ENCODE measurements at regions not wholly inside any gene's neighbourhood (a gene's known extent, or its start where the extent isn't known, plus 50 kb on each side); places are given as distances from the start of the nearest gene placed in this dataset.

- no peak for TF ChIP-seq E2F6 (IDR thresholded peaks at IDR 0.05; ENCODE audit: borderline replicate concordance in 1 of 2, extremely low read depth in 1 of 2, insufficient read depth in 1 of 2, insufficient read length in 1 of 2, low read depth in 1 of 2, low read length in 1 of 2, poor library complexity in 1 of 2, severe bottlenecking in 1 of 2)
- no peak for TF ChIP-seq NFYB (IDR thresholded peaks at IDR 0.05; ENCODE audit: extremely low read depth, insufficient read length)
- TF ChIP-seq PHTF2 (CRISPR knock-in tag; IDR thresholded peaks at IDR 0.05) = no peak
These were observed 58.6 kb upstream of the MANEA start (continued) for GRCh38 chr6:95518630-95519227.

- no peaks in the 10 kb centered on the region for H3K9me3 ChIP-seq (replicated peaks; ENCODE audit: control insufficient read depth, insufficient read depth, low read depth, low read length)
- H3K79me2 ChIP-seq (ENCODE audit: control insufficient read depth, insufficient read depth, low read length) = peaks cover 6% of the 10 kb centered on the region; the same call in 2 of the 3 replicates
- H3K9ac ChIP-seq (ENCODE audit: insufficient read depth in 1 of 2, low read depth in 2 of 2, low read length in 2 of 2) = peak overlapping the region; percentile 70 to 93
- FAIRE-seq (peak; percentile 98), ATAC-seq (peak; percentile 96), DNase-seq (ENCODE audit: extremely low read depth in 1 of 4, low spot score in 3 of 4) (peak; percentile 53 to 97 (median 66))
- in situ Hi-C loops (cut with MboI) = no loop called here
- ChIA-PET CTCF (ENCODE audit: low intra/inter-chr PET ratio) (no interaction called here), POLR2A (interaction anchor here (0.6 to 1.9 kb wide), 5 partner anchors 19 to 62 kb away, joined by 3 to 9 read pairs (median 3); partner anchors contain the start of gene MANEA)
- no peaks in the 10 kb centered on the region for H4K20me1 ChIP-seq (replicated peaks; ENCODE audit: control insufficient read depth, insufficient read depth, low read length)
- H3K4me1 ChIP-seq (replicated peaks in 1 of 2; ENCODE audit: control insufficient read depth in 2 of 2, insufficient read depth in 2 of 2, low read length in 2 of 2) = peaks cover 6 to 12% of the 10 kb centered on the region in 2 experiments; a peak in 4 of 5 replicates
- peak overlapping the region; percentile 90 for H3K27ac ChIP-seq (ENCODE audit: extremely low read depth, low read depth, low read length)
- no peaks in the 10 kb centered on the region for H3K27me3 ChIP-seq (ENCODE audit: control insufficient read depth in 2 of 2, insufficient read depth in 2 of 2, low read length in 2 of 2)
- no peaks in the 10 kb centered on the region for H3K36me3 ChIP-seq (ENCODE audit: control insufficient read depth, insufficient read depth, low read length)
- no peaks in the 10 kb centered on the region for H3K9me1 ChIP-seq (ENCODE audit: control insufficient read depth, insufficient read depth, low read length)
- WGBS (ENCODE audit: insufficient coverage, low coverage, missing lambda C conversion rate) = 9% methylated on average over 25 of the region's 28 CpGs
- intact Hi-C loops (cut with micrococcal nuclease) = loop anchor here (1.0 to 10.0 kb wide), 3 partner anchors 57 to 1405 kb away; partner anchors contain the start of genes KLHL32 and UFL1
- peak overlapping the region; percentile 84 for H2AFZ ChIP-seq (ENCODE audit: low read depth, low read length)
- BruUV-seq (replicated peaks) = TSS peak; percentile 90
- peak overlapping the region; percentile 60 for H3K4me3 ChIP-seq
- H3K4me2 ChIP-seq (ENCODE audit: insufficient read depth, low read length) = peak overlapping the region; percentile 97
- no peak for TF ChIP-seq ZNF140 (CRISPR knock-in tag; IDR thresholded peaks at IDR 0.05)
- no peak for TF ChIP-seq SIN3B (IDR thresholded peaks at IDR 0.05; ENCODE audit: low read depth)
- peak; percentile 16 to 37; a peak in 1 of 4 replicates for TF ChIP-seq SIN3A (IDR thresholded peaks at IDR 0.05; ENCODE audit: borderline replicate concordance in 2 of 2, control insufficient read depth in 1 of 2, low read depth in 2 of 2, low read length in 2 of 2)
- TF ChIP-seq THAP7 (CRISPR knock-in tag; IDR thresholded peaks at IDR 0.05) = no peak
- TF ChIP-seq PYGO2 (tag; IDR thresholded peaks at IDR 0.05) = no peak
- TF ChIP-seq ZNF282 (CRISPR knock-in tag; IDR thresholded peaks at IDR 0.05) = no peak
- TF ChIP-seq HMBOX1 (IDR thresholded peaks at IDR 0.05) = no peak
- TF ChIP-seq SPI1 (IDR thresholded peaks at IDR 0.05; ENCODE audit: borderline replicate concordance, low read depth, low read length) = peak; percentile 99
- TF ChIP-seq RBM17 (IDR thresholded peaks at IDR 0.05; ENCODE audit: borderline replicate concordance, low read depth, low read length) = no peak
- no peak for TF ChIP-seq KLF16 (IDR thresholded peaks at IDR 0.05)
- no peak for TF ChIP-seq SMARCE1 (IDR thresholded peaks at IDR 0.05)
- no peak for TF ChIP-seq ZNF212 (CRISPR knock-in tag; IDR thresholded peaks at IDR 0.05)
- TF ChIP-seq RB1 (IDR thresholded peaks at IDR 0.05; ENCODE audit: low read depth) = peak; percentile 11; the same call in 1 of the 2 replicates
These were observed 57.9 kb upstream of the MANEA start for GRCh38 chr6:95519228-95520037.
